Tibial artery (tissue), 4 donors: ENCODE measurements at regions not wholly inside any gene's neighbourhood (a gene's known extent, or its start where the extent isn't known, plus 50 kb on each side); places are given as distances from the start of the nearest gene placed in this dataset.

Experiments
- DNase-seq, 2 donors: peaks; one replicate each; pipeline ENCODE4 v3.0.0-alpha.2; 2019
- H3K27ac ChIP-seq, 2 donors: fragments of 200-600 bp; sonication (generic) in 1 of 2; 1 replicate in 1 of 2; 2 replicates in 1 of 2; pipeline ENCODE4 v1.5.1; 2018 to 2019; ENCODE audit warnings: mild to moderate bottlenecking in 1 of 2
- H3K27me3 ChIP-seq, 2 donors: fragments of 200-600 bp; sonication (generic) in 1 of 2; one replicate each; pipeline versions ENCODE4 v1.5.1 to v1.6.0; 2016 to 2019
- H3K36me3 ChIP-seq, 3 donors: fragments of 200-600 bp; sonication (generic) in 2 of 3; one replicate each; pipeline ENCODE4 v1.5.1; 2016 to 2019; ENCODE audit warnings: mild to moderate bottlenecking in 2 of 3
- H3K4me1 ChIP-seq, 4 donors: fragments of 200-600 bp; sonication (generic) in 2 of 4; 1 replicate in 3 of 4; 2 replicates in 1 of 4; pipeline ENCODE4 v1.5.1; 2016 to 2019
- H3K4me3 ChIP-seq, 2 donors: fragments of 200-600 bp; sonication (generic) in 1 of 2; 1 replicate in 1 of 2; 2 replicates in 1 of 2; pipeline ENCODE4 v1.5.1; 2018 to 2019; ENCODE audit warnings: mild to moderate bottlenecking in 2 of 2
- H3K9me3 ChIP-seq, 3 donors: fragments of 200-600 bp; sonication (generic) in 1 of 3; one replicate each; pipeline ENCODE4 v1.5.1; 2016 to 2019
- CTCF ChIP-seq, 2 experiments: fragments of 200-600 bp in 1 of 2; fragments of 450-650 bp in 1 of 2; IDR thresholded peaks; one replicate each; pipeline ENCODE4 v1.5.1; 2017 to 2019; ENCODE audit warnings: antibody characterized with exemption in 2 of 2, mild to moderate bottlenecking in 1 of 2, moderate library complexity in 1 of 2
- intact Hi-C: fragments of 100-400 bp; cut with DNase I; formaldehyde crosslinking; loops from one replicate; pipeline ENCODE4 v1.15.0; 2023; ENCODE audit warnings: low total_unique reads

- H3K9me3 ChIP-seq, result no peaks in the 10 kb centered on the region
- intact Hi-C loops, result no loop called here
- H3K27me3 ChIP-seq, result no peaks in the 10 kb centered on the region
- H3K4me1 ChIP-seq, result no peaks in the 10 kb centered on the region
- no peak for DNase-seq
- no peak overlapping the region for H3K4me3 ChIP-seq
- no peaks in the 10 kb centered on the region for H3K36me3 ChIP-seq
- no peak overlapping the region for H3K27ac ChIP-seq
- TF ChIP-seq CTCF (IDR thresholded peaks at IDR 0.05), result no peak
Measured at GRCh38 chr6:63371104-63371715, 51.4 kb upstream of the LGSN start.

GRCh38 chr6:63372951-63373533 is 53.3 kb upstream of the LGSN start:
- no peak for DNase-seq
- no peaks in the 10 kb centered on the region for H3K27me3 ChIP-seq
- intact Hi-C loops, result no loop called here
- no peaks in the 10 kb centered on the region for H3K36me3 ChIP-seq
- H3K4me3 ChIP-seq, result no peak overlapping the region
- no peak overlapping the region for H3K27ac ChIP-seq
- no peak for TF ChIP-seq CTCF (IDR thresholded peaks at IDR 0.05)
- H3K9me3 ChIP-seq, result no peaks in the 10 kb centered on the region
- H3K4me1 ChIP-seq, result no peaks in the 10 kb centered on the region

- intact Hi-C loops, result no loop called here
- TF ChIP-seq CTCF (IDR thresholded peaks at IDR 0.05), result no peak
- Histone ChIP-seq H3K36me3 (no peaks in the 10 kb centered on the region), H3K27me3 (no peaks in the 10 kb centered on the region), H3K4me1 (no peaks in the 10 kb centered on the region), H3K27ac (no peak overlapping the region), H3K9me3 (no peaks in the 10 kb centered on the region), H3K4me3 (no peak overlapping the region)
- DNase-seq, result no peak
Measured at GRCh38 chr6:63389191-63389844, 69.5 kb upstream of the LGSN start.

- Histone ChIP-seq H3K27me3 (no peaks in the 10 kb centered on the region), H3K27ac (no peak overlapping the region), H3K9me3 (no peaks in the 10 kb centered on the region), H3K36me3 (no peaks in the 10 kb centered on the region), H3K4me1 (no peaks in the 10 kb centered on the region), H3K4me3 (no peak overlapping the region)
- TF ChIP-seq CTCF (IDR thresholded peaks at IDR 0.05), result no peak
- intact Hi-C loops, result no loop called here
- no peak for DNase-seq
Measured at GRCh38 chr6:63391203-63391970, 71.6 kb upstream of the LGSN start.

GRCh38 chr6:63392092-63392724 is 72.4 kb upstream of the LGSN start:
- Histone ChIP-seq H3K9me3 (no peaks in the 10 kb centered on the region), H3K4me3 (no peak overlapping the region), H3K27ac (no peak overlapping the region), H3K4me1 (no peaks in the 10 kb centered on the region), H3K27me3 (no peaks in the 10 kb centered on the region), H3K36me3 (no peaks in the 10 kb centered on the region)
- no peak for DNase-seq
- intact Hi-C loops, result no loop called here
- no peak for TF ChIP-seq CTCF (IDR thresholded peaks at IDR 0.05)
